BJ (cell line): ENCODE measurements at regions not wholly inside any gene's neighbourhood (a gene's known extent, or its start where the extent isn't known, plus 50 kb on each side); places are given as distances from the start of the nearest gene placed in this dataset.

Source experiments
- CTCF ChIA-PET: fragments of 350-600 bp; formaldehyde crosslinking; extraction: SDS; loops from one replicate; lab custom pipeline; 2021; ENCODE audit warnings: antibody characterized with exemption, inconsistent platforms; lab: Yijun Ruan, JAX
- POLR2A ChIA-PET: fragments of 300-600 bp; sonication (Branson Sonifier 250); formaldehyde crosslinking; extraction: SDS; loops from one replicate; lab custom pipeline; 2021; ENCODE audit warnings: antibody characterized with exemption; lab: Charles Lee
- DNase-seq: peaks from one replicate; pipeline ENCODE4 v3.0.0-alpha.2; 2011; ENCODE audit warnings: low read depth
- H3K27me3 ChIP-seq: 2 replicates; pipeline ENCODE4 v1.6.0; 2011; ENCODE audit warnings: low read length; ENCODE audit not compliant: control insufficient read depth, insufficient read depth
- H3K36me3 ChIP-seq: 2 replicates; pipeline ENCODE4 v1.5.1; 2011; ENCODE audit warnings: low read length; ENCODE audit not compliant: control insufficient read depth, insufficient read depth
- H3K4me3 ChIP-seq: 2 replicates; pipeline ENCODE4 v1.5.1; 2011; ENCODE audit warnings: low read depth, mild to moderate bottlenecking, control low read depth, low read length
- TF ChIP-seq, protein P1 (sequence below): IDR thresholded peaks from 2 replicates; pipeline ENCODE4 v1.5.1; 2011; ENCODE audit warnings: low read depth, mild to moderate bottlenecking, control low read depth, inconsistent platforms, low read length, moderate library complexity; ENCODE audit not compliant: insufficient read depth

DNA sequence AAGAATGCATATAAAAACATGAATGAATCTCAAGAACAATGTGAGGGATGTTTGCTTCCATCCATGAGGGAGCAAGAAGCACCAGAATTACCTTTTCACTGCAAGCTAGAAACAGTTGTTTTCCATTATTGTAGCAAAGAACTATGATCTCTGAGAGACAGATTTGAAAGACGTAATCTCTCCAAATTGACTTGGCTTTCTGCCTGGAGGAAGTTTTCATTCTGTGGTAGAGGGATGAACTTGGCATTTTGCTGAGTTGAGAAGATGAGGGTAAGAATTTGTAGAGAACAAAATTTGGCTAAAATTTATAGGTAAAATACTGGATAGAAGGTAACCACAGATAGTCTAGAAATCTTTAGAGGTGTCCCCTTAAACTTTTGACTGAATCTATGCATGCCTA lies 496.8 kb downstream of the TDRD3 start:
- POLR2A ChIA-PET: no interaction called here
- TF ChIP-seq, protein P1, sequence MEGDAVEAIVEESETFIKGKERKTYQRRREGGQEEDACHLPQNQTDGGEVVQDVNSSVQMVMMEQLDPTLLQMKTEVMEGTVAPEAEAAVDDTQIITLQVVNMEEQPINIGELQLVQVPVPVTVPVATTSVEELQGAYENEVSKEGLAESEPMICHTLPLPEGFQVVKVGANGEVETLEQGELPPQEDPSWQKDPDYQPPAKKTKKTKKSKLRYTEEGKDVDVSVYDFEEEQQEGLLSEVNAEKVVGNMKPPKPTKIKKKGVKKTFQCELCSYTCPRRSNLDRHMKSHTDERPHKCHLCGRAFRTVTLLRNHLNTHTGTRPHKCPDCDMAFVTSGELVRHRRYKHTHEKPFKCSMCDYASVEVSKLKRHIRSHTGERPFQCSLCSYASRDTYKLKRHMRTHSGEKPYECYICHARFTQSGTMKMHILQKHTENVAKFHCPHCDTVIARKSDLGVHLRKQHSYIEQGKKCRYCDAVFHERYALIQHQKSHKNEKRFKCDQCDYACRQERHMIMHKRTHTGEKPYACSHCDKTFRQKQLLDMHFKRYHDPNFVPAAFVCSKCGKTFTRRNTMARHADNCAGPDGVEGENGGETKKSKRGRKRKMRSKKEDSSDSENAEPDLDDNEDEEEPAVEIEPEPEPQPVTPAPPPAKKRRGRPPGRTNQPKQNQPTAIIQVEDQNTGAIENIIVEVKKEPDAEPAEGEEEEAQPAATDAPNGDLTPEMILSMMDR: no peak
- Histone ChIP-seq H3K4me3 (no peak overlapping the region), H3K36me3 (no peaks in the 10 kb centered on the region), H3K27me3 (no peaks in the 10 kb centered on the region)
- DNase-seq: no peak
- CTCF ChIA-PET: no interaction called here

DNA sequence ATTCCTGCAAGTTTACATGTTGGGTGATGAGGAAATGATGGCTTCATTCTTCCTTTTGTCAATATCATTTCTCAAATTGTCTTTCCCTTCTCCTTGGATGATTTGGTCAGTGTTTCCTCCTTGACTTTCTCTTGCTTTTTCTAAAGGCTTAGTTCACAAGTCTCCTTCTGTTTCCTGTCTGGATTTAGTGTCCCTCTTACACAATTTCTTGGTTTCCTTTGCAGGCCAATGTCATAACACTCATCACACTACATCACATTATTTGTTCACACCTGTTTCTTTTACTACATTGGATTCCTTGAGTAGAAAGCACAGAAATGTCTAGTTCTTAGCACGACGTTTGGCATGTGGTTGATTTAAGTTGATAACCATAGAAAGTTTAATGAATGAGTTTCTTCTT lies 490.7 kb downstream of the TDRD3 start:
- TF ChIP-seq, protein P1: no peak
- ChIA-PET CTCF (no interaction called here), POLR2A (no interaction called here)
- Histone ChIP-seq H3K4me3 (no peak overlapping the region), H3K27me3 (no peaks in the 10 kb centered on the region), H3K36me3 (no peaks in the 10 kb centered on the region)
- no peak for DNase-seq

DNA sequence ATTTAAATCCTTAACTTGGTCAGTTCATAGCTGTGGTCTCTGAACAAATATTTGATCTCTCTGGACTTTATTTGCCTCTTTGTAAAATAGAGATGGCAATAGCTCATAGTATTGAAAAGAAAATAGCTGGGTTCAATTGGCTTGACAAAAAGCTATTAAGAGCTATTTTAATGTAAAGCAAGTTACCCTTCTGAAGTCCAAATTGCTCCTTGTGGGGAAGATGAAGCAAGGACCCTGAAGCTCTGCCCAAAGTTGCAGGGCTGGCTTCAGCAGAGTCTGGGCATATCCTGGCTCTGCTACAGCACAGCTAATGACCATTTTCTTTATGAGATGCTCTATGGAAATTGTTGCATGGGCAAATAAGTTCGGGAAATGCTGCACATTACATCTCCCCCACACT lies 484.5 kb downstream of the TDRD3 start:
- TF ChIP-seq, protein P1: no peak
- Histone ChIP-seq H3K36me3 (no peaks in the 10 kb centered on the region), H3K27me3 (no peaks in the 10 kb centered on the region), H3K4me3 (no peak overlapping the region)
- CTCF ChIA-PET: no interaction called here
- no peak for DNase-seq
- POLR2A ChIA-PET: no interaction called here

DNA sequence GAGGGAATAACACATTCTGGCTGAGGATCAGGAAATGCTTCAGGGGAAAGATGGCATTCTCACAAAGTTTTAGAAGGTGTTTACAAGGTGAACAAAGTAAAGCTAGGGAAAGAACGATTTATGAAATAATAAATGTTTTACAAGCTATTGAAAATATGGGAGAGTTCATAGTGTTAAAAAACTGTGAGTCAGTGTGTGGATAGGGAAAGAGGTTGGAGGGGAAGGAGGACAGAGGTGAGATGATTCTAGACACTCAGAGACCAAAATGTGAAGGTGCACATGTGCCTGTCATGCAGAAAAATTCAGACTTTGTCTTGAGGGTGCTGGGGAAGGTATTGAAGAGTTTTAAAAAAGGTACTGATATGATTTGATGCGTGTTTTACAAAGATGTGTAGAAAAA lies 476.1 kb downstream of the TDRD3 start:
- POLR2A ChIA-PET: no interaction called here
- no peak for DNase-seq
- TF ChIP-seq, protein P1: no peak
- Histone ChIP-seq H3K36me3 (no peaks in the 10 kb centered on the region), H3K27me3 (no peaks in the 10 kb centered on the region), H3K4me3 (no peak overlapping the region)
- CTCF ChIA-PET: no interaction called here

DNA sequence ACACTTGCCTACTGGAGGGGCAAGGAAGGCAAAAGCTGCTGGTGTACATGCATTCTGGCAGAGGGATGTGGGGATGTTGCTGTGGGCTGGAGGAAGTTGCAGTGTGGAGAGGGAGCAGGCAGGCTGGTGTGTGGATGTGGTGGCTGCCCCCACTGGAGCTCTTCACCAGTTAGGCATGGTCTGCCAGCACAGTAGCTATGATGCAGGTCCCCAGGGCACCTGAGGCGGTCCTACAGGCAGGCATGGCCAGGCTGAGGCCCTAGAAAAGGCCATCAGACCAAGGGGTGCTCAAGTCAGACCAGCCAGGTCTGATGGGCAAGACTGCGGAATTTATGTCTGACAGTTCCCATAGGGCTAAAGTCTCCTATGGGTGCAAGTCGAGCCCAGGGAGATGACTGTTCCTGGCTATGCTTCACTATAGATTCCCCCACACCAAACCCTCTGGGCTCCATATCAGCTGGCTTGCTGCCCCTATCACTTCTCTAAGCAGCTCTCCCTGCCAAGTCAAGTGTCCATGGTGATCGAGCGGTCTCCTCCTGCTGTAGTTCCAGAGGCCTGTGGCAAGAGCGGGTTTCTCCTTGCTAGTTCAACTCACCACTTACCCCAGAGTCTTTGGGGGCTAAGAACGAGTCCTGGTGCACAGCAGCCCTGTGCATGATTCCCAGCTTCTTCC lies 473.1 kb downstream of the TDRD3 start:
- H3K36me3 ChIP-seq: no peaks in the 10 kb centered on the region
- H3K4me3 ChIP-seq: no peak overlapping the region
- H3K27me3 ChIP-seq: no peaks in the 10 kb centered on the region
- CTCF ChIA-PET: no interaction called here
- TF ChIP-seq, protein P1: no peak
- no peak for DNase-seq
- POLR2A ChIA-PET: no interaction called here
